Mucosa of rectum (tissue), 2 donors: ENCODE measurements at regions not wholly inside any gene's neighbourhood (a gene's known extent, or its start where the extent isn't known, plus 50 kb on each side); places are given as distances from the start of the nearest gene placed in this dataset.

Experiments used
- H3K27ac ChIP-seq, 2 donors: one replicate each; pipeline ENCODE4 v1.7.0; 2013; ENCODE audit warnings: inconsistent platforms in 2 of 2, low read depth in 2 of 2, low read length in 2 of 2
- H3K27me3 ChIP-seq, 2 donors: one replicate each; pipeline ENCODE4 v1.7.0; 2013; ENCODE audit warnings: low read length in 2 of 2; ENCODE audit not compliant: control insufficient read depth in 2 of 2, insufficient read depth in 2 of 2
- H3K36me3 ChIP-seq, 2 donors: one replicate each; pipeline ENCODE4 v1.7.0; 2013; ENCODE audit warnings: low read length in 2 of 2; ENCODE audit not compliant: control insufficient read depth in 2 of 2, insufficient read depth in 2 of 2
- H3K4me1 ChIP-seq, 2 donors: one replicate each; pipeline ENCODE4 v1.7.0; 2013; ENCODE audit warnings: low read length in 2 of 2, mild to moderate bottlenecking in 1 of 2; ENCODE audit not compliant: control insufficient read depth in 2 of 2, insufficient read depth in 2 of 2
- H3K4me3 ChIP-seq, 2 donors: one replicate each; pipeline ENCODE4 v1.7.0; 2013; ENCODE audit warnings: low read length in 2 of 2
- H3K9ac ChIP-seq, 2 donors: one replicate each; pipeline ENCODE4 v1.7.0; 2013; ENCODE audit warnings: low read length in 2 of 2, low read depth in 1 of 2, mild to moderate bottlenecking in 1 of 2
- H3K9me3 ChIP-seq, 2 donors: one replicate each; pipeline ENCODE4 v1.7.0; 2013; ENCODE audit warnings: low read length in 2 of 2; ENCODE audit not compliant: control insufficient read depth in 2 of 2
- donor health status: healthy.
- donor health status: Normal muscosa, but diverticular disease.

DNA sequence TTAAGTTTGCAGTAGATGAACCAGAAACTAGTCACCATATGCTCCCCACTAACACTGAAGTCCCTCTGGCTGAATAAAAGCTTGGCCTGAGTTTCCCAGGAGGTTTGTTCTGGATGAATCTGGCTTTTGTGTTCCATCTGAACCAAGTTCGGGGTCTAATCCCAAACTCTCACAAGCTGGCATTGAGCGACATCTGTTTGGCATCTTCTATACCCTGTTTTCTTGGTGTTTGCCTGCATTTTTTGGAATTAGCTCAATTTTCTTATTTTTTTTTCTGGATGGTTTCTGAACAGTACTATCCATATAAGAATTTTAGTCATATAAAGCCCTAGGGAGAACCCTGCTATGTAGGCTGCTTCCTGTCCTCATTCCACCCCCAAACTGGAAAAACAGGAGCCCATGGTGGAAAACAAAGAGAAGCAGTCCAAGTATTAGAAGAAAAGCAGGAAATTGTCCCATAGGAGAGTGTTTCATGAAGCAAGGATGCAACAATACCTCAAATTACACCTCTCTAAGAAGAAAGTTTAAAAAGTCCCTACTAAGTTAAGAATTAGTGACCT lies 737.1 kb downstream of the DHX35 start:
- no peaks in the 10 kb centered on the region for H3K27me3 ChIP-seq
- no peak overlapping the region for H3K27ac ChIP-seq
- H3K9me3 ChIP-seq, result no peaks in the 10 kb centered on the region
- H3K4me3 ChIP-seq, result no peak overlapping the region
- H3K36me3 ChIP-seq, result no peaks in the 10 kb centered on the region
- no peak overlapping the region for H3K9ac ChIP-seq
- no peaks in the 10 kb centered on the region for H3K4me1 ChIP-seq

DNA sequence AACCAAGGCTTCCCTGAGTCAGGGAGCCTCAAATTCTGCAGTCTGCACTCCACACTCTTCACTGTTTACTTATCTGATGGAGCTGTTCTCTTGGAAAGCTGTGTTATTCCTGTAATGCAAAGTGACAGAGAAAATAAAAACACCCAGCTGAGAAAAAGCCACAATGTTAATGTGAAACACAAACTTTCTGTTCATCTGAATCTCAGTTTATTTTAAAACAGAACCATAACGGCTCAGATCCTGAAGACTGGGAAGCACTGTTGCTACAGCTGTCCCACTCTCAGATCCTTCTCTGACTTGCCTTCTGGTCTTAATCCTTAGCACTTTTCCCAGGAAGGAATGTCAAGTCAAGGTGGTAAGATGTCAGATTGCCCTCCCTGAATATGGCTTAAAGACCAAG lies 736.6 kb downstream of the DHX35 start:
- no peaks in the 10 kb centered on the region for H3K4me1 ChIP-seq
- no peak overlapping the region for H3K4me3 ChIP-seq
- no peaks in the 10 kb centered on the region for H3K36me3 ChIP-seq
- no peak overlapping the region for H3K27ac ChIP-seq
- no peak overlapping the region for H3K9ac ChIP-seq
- H3K9me3 ChIP-seq, result no peaks in the 10 kb centered on the region
- H3K27me3 ChIP-seq, result no peaks in the 10 kb centered on the region

DNA sequence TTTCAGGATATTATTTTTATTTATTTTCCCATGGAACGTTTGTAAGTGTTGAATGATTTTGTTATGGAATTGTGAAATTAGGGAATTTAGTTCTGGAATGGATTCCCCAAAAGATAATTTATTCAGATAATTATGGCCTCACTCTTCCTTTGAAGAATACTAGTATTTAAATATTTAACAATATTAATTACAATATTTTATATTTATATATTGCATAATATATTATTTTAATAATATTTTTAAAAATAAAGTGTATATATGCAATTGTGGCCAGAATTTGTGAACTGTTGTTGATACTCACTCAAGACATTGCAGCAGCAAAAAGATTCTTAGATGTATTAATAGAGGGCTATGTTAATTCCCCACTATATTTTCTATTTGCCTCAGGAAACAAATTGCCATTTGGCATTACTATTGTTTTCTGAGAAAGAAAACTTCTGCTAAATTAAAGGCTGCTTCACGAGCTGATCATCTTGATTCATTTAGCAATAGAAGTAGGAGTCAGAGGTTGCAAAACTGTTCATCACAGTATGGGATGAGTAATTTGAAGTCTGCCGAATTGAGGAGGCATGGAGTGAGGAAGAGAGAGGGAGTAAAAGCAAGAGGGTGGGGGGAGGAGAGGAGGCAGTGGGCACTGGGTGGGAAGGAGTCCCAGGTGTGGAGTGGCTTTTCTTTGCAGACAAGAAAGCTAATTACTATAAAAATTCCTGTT lies 729.2 kb downstream of the DHX35 start:
- Histone ChIP-seq H3K36me3 (no peaks in the 10 kb centered on the region), H3K4me1 (no peaks in the 10 kb centered on the region)

DNA sequence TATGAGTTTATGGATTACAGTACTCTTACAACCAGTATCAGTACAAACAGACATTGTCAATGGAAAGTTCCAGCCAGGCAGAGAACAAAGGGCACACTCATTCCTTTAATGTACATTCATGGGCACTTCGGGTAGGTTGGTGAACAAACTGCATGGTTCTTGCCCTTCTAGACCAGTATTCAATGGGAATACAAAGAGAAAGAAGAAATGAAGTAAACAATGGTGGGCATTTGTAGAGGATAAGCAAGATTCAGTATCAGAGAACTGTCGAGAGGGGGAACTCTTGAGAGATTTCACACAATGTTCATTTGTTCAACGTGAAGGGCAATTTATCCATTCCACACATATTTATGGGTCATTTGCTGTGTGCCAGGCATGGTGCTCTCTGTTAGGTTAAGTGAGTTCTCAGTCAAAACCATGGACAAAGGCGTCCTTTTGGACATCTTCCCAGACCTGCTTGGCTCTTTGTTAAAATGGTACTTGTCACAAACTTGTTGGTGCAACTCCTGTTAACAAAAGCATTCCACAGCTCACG lies 714.8 kb downstream of the DHX35 start:
- H3K27me3 ChIP-seq, result no peaks in the 10 kb centered on the region
- H3K9ac ChIP-seq, result no peak overlapping the region
- no peaks in the 10 kb centered on the region for H3K9me3 ChIP-seq
- H3K4me3 ChIP-seq, result no peak overlapping the region
- H3K36me3 ChIP-seq, result no peaks in the 10 kb centered on the region
- H3K4me1 ChIP-seq, result peaks cover 11 to 12% of the 10 kb centered on the region in 2 donors
- H3K27ac ChIP-seq, result peak overlapping the region; percentile 2 to 71

More for the DNA sequence above, 729.2 kb downstream of the DHX35 start:
- Histone ChIP-seq H3K27ac (no peak overlapping the region), H3K9me3 (no peaks in the 10 kb centered on the region), H3K4me3 (no peak overlapping the region), H3K27me3 (no peaks in the 10 kb centered on the region), H3K9ac (no peak overlapping the region)

DNA sequence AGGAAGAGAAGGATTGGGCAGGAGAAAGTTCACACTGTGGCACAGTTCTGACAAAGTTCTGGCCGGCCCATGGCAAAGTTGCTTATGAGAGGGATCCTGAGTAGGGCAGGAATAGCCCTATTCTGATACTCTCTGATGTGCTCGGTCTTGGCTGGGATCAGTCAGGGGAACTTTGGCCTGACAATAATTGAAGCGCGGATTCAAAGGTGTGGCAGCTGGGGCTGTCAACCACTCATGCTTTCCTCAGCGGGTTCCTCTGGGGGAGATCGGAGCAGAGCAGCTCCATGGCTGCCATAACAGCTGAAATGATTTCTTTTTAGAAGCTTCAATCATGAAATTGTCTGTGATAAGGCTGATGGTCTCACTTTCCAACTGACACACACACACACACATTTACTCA lies 714.1 kb downstream of the DHX35 start:
- Histone ChIP-seq H3K9me3 (no peaks in the 10 kb centered on the region), H3K27ac (peak overlapping the region; percentile 5 to 71)

DNA sequence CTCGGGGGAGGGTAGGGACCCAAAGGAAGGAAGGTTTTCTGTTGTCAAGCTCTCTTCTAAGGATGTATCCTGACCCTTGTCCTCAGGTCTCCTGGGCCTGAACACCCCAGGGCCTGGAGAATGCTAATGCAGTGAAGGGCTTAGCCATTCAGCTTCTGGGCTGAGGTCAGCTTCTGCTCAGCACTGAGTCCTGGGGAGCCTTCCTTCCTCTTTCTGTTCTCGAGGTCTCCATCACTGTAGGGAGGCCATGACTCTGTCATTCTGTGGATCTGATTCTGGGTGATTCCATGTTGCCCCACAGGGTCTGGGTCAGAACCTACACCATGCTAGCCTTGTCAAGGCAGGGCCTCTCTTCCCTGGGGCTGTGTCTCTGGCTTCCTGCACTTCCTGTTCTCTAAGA lies 712.7 kb downstream of the DHX35 start:
- no peak overlapping the region for H3K4me3 ChIP-seq
- H3K27ac ChIP-seq, result no peak overlapping the region
- H3K9ac ChIP-seq, result no peak overlapping the region
- no peaks in the 10 kb centered on the region for H3K27me3 ChIP-seq
- H3K36me3 ChIP-seq, result no peaks in the 10 kb centered on the region
- H3K4me1 ChIP-seq, result peaks cover 11 to 18% of the 10 kb centered on the region in 2 donors
- no peaks in the 10 kb centered on the region for H3K9me3 ChIP-seq

More for the DNA sequence above, 714.1 kb downstream of the DHX35 start:
- Histone ChIP-seq H3K4me1 (peaks cover 11 to 12% of the 10 kb centered on the region in 2 donors), H3K27me3 (no peaks in the 10 kb centered on the region), H3K4me3 (peak overlapping the region in 1 of 2 donors; percentile 46), H3K9ac (no peak overlapping the region), H3K36me3 (no peaks in the 10 kb centered on the region)

DNA sequence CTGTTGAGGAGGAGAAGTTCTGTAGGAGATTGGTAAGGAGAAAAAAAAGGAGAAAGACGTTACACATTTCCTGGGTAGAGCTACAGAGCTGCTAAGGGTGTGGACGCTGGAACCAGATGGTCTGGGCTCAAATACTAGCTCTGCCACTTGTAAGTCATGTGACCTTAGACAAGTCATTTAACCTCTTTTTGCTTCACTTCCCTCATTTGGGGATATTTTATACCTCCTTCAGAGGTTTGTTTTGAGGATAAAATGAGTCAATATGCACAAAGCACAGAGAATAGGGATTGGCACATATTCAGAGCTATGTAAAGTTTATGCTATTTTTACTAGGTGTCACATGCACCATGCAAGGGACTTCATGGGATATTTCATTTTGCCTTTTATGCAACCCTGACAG lies 708.8 kb downstream of the DHX35 start:
- Histone ChIP-seq H3K9me3 (no peaks in the 10 kb centered on the region), H3K4me1 (peaks cover 5 to 10% of the 10 kb centered on the region in 2 donors), H3K36me3 (no peaks in the 10 kb centered on the region), H3K27me3 (no peaks in the 10 kb centered on the region), H3K4me3 (no peak overlapping the region), H3K27ac (no peak overlapping the region), H3K9ac (no peak overlapping the region)

DNA sequence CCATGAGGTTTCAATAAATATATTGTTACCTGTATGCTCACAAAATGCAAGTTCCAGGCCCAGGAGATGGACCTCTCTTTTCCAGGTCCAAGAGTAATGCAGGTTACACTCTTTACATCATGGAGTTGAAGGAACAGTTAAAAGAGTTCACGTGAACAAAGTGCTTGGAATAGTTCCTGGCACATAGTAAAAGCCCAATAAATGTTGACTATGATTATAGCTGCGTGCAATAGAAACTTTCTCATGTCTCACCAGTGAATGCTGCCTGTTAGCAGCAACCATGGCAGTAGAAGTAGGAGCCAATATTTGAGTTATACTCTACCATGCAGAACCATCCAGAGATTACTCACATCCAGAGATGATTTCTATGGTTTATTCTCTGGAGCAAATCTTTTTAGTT lies 707.5 kb downstream of the DHX35 start:
- peaks cover 0 to 6% of the 10 kb centered on the region in 2 donors for H3K4me1 ChIP-seq
- H3K9ac ChIP-seq, result no peak overlapping the region
- no peak overlapping the region for H3K27ac ChIP-seq
- H3K36me3 ChIP-seq, result no peaks in the 10 kb centered on the region
- no peaks in the 10 kb centered on the region for H3K27me3 ChIP-seq
- no peaks in the 10 kb centered on the region for H3K9me3 ChIP-seq
- H3K4me3 ChIP-seq, result no peak overlapping the region

DNA sequence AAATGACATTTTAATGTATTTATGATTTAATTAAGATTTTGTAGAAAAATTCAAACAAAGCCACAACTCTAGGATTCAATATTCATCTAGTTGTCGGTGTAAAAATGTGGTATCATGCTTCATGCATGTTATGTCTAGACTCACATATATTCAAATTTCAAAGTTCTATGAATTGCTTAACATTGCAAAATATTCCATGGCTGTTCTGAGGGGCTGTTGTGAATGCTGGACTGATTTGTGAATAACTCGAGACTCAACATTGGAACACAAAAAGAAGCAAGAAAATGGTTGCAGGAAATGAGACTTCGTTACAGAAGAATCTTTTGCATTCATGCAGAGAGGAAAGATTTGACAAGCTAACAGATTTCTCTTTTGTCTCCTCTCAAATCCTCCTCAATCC lies 705.9 kb downstream of the DHX35 start:
- Histone ChIP-seq H3K27me3 (no peaks in the 10 kb centered on the region), H3K4me3 (no peak overlapping the region), H3K9me3 (no peaks in the 10 kb centered on the region), H3K4me1 (peaks cover 0 to 6% of the 10 kb centered on the region in 2 donors), H3K27ac (no peak overlapping the region), H3K36me3 (no peaks in the 10 kb centered on the region), H3K9ac (no peak overlapping the region)

DNA sequence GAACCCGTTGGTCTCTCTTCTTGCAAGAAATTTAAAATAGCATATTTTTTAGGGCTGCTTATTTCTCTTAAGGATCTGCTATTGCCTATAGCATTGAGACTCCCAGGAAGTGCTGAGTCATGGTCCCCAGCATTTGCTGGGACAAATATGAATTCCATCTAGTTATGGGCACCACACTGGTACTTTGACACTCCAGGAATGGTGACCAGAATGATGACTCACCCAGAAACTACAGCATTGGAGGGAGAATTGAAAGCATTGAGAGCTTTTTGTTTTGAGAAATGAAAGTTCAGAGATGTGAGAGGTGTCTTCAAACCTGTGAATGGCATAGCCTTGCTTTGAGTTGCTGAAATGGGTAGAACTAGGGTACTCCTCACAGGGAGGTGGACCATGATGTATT lies 699.7 kb downstream of the DHX35 start:
- Histone ChIP-seq H3K9me3 (no peaks in the 10 kb centered on the region), H3K27ac (no peak overlapping the region), H3K27me3 (no peaks in the 10 kb centered on the region), H3K4me3 (no peak overlapping the region), H3K36me3 (no peaks in the 10 kb centered on the region), H3K9ac (no peak overlapping the region), H3K4me1 (no peaks in the 10 kb centered on the region)
